ENCODE measurements at regions not wholly inside any gene's neighbourhood (a gene's known extent, or its start where the extent isn't known, plus 50 kb on each side); places are given as distances from the start of the nearest gene placed in this dataset.

- TF ChIP-seq CTCF (IDR thresholded peaks at IDR 0.05) (no peak), POLR2A (IDR thresholded peaks at IDR 0.05) (no peak)
Measured at GRCh38 chr3:116552246-116552645, 107.0 kb upstream of the LSAMP start.
